SK-N-SH (cell line): ENCODE measurements at regions not wholly inside any gene's neighbourhood (a gene's known extent, or its start where the extent isn't known, plus 50 kb on each side); places are given as distances from the start of the nearest gene placed in this dataset.
"Not testable (repeated sequence)": the region's sequence is repeated elsewhere in the genome, so short reads cannot be mapped to it uniquely, and the experiment has no call there.

ENCODE experiments used
- CTCF ChIA-PET: fragments of 300-600, 350-600 bp; formaldehyde crosslinking; extraction: SDS; loops from one replicate; lab custom pipeline; 2021; lab: Yijun Ruan, JAX
- POLR2A ChIA-PET: fragments of 350-600 bp; sonication (Branson Sonifier 250); formaldehyde crosslinking; extraction: SDS; loops from one replicate; lab custom pipeline; 2020; ENCODE audit warnings: antibody characterized with exemption, inconsistent platforms; lab: Yijun Ruan, JAX
- DNase-seq: peaks from one replicate; pipeline ENCODE4 v3.0.0; 2012
- H2AFZ ChIP-seq: fragments of 200-600 bp; sonication (generic); 2 replicates; pipeline ENCODE4 v1.8.1; 2016; ENCODE audit warnings: antibody characterized with exemption, mild to moderate bottlenecking, low read depth
- H3F3A ChIP-seq: fragments of 200-600 bp; sonication (generic); replicated peaks from 2 replicates; pipeline ENCODE3; 2016; ENCODE audit warnings: antibody characterized with exemption, mild to moderate bottlenecking; ENCODE audit not compliant: insufficient read depth
- H3K27ac ChIP-seq, 2 experiments: fragments of 200-500 bp in 1 of 2; fragments of 200-600 bp in 1 of 2; sonication (Bioruptor generic) in 1 of 2; sonication (generic), shearing (Covaris generic) in 1 of 2; 2 replicates each; pipeline versions ENCODE4 v1.5.1 to v1.6.1; 2014 to 2016; ENCODE audit warnings: low read depth in 2 of 2, inconsistent platforms in 1 of 2, low read length in 1 of 2, mild to moderate bottlenecking in 1 of 2, mixed read lengths in 1 of 2
- H3K27me3 ChIP-seq: fragments of 200-600 bp; sonication (generic), shearing (Covaris generic); 2 replicates; pipeline ENCODE4 v1.6.1; 2016; ENCODE audit warnings: mixed run types; ENCODE audit not compliant: insufficient read depth
- H3K36me3 ChIP-seq, 2 experiments: fragments of 200-500 bp in 1 of 2; fragments of 200-600 bp in 1 of 2; sonication (Bioruptor generic) in 1 of 2; sonication (generic) in 1 of 2; replicated peaks in 1 of 2; 2 replicates each; pipeline versions ENCODE3 to v1.5.1; 2014 to 2016; ENCODE audit warnings: low read length in 1 of 2, mild to moderate bottlenecking in 1 of 2; ENCODE audit not compliant: insufficient read depth in 2 of 2, control insufficient read depth in 1 of 2
- H3K4me1 ChIP-seq, 2 experiments: fragments of 200-500 bp in 1 of 2; fragments of 200-600 bp in 1 of 2; sonication (Bioruptor generic) in 1 of 2; sonication (generic), shearing (Covaris generic) in 1 of 2; 2 replicates each; pipeline versions ENCODE4 v1.5.1 to v1.6.1; 2014 to 2016; ENCODE audit warnings: low read depth in 1 of 2, low read length in 1 of 2, mixed run types in 1 of 2; ENCODE audit not compliant: insufficient read depth in 2 of 2, control insufficient read depth in 1 of 2
- H3K4me2 ChIP-seq: fragments of 200-600 bp; sonication (generic), shearing (Covaris generic); 2 replicates; pipeline ENCODE4 v1.6.1; 2017; ENCODE audit warnings: mixed run types
- H3K4me3 ChIP-seq, 2 experiments: fragments of 200-500 bp in 1 of 2; fragments of 200-600 bp in 1 of 2; sonication (Bioruptor generic) in 1 of 2; sonication (generic), shearing (Covaris generic) in 1 of 2; 2 replicates each; pipeline versions ENCODE4 v1.5.1 to v1.8.1; 2014 to 2016; ENCODE audit warnings: low read depth in 2 of 2, inconsistent platforms in 1 of 2, low read length in 1 of 2, mild to moderate bottlenecking in 1 of 2, mixed read lengths in 1 of 2, moderate library complexity in 1 of 2
- H3K79me2 ChIP-seq: fragments of 200-600 bp; sonication (generic); 2 replicates; pipeline ENCODE4 v1.8.1; 2017; ENCODE audit warnings: mild to moderate bottlenecking; ENCODE audit not compliant: insufficient read depth
- H3K9ac ChIP-seq: fragments of 200-600 bp; sonication (generic); 2 replicates; pipeline ENCODE4 v1.6.1; 2017; ENCODE audit warnings: mixed run types
- H3K9me2 ChIP-seq: fragments of 200-600 bp; sonication (generic); 2 replicates; pipeline ENCODE4 v1.6.1; 2017; ENCODE audit warnings: mixed run types
- H3K9me3 ChIP-seq: fragments of 200-600 bp; sonication (generic); 2 replicates; pipeline ENCODE4 v1.6.1; 2017; ENCODE audit warnings: mixed run types, mild to moderate bottlenecking, moderate library complexity
- H4K20me1 ChIP-seq: fragments of 200-600 bp; sonication (generic); 2 replicates; pipeline ENCODE4 v1.6.1; 2017; ENCODE audit warnings: mild to moderate bottlenecking, mixed run types; ENCODE audit not compliant: insufficient read depth
- WGBS: methylation state at CpG from one replicate; pipeline ENCODE4 v1.1.6; 2017; ENCODE audit warnings: low lambda C conversion rate; 5-methylcytosine and 5-hydroxymethylcytosine counted together

DNA sequence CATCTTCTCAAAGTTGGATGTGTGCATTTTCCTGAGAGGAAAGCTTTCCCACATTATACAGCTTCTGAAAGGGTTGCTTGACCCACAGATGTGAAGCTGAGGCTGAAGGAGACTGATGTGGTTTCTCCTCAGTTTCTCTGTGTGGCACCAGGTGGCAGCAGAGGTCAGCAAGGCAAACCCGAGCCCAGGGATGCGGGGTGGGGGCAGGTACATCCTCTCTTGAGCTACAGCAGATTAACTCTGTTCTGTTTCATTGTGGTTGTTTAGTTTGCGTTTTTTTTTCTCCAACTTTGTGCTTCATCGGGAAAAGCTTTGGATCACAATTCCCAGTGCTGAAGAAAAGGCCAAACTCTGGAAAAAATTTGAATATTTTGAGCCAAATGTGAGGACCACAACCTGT is 360.2 kb downstream of the OR4F29 start:
- H3K27me3 ChIP-seq, H4K20me1 ChIP-seq, H3F3A ChIP-seq, H3K36me3 ChIP-seq, CTCF ChIA-PET, H3K4me2 ChIP-seq, H2AFZ ChIP-seq, DNase-seq, H3K9me3 ChIP-seq, H3K9me2 ChIP-seq, H3K4me1 ChIP-seq, H3K27ac ChIP-seq, H3K9ac ChIP-seq, POLR2A ChIA-PET, H3K4me3 ChIP-seq, H3K79me2 ChIP-seq: not testable (repeated sequence)
- no CpG with 5 or more reads among the region's 4 CpGs for WGBS

DNA sequence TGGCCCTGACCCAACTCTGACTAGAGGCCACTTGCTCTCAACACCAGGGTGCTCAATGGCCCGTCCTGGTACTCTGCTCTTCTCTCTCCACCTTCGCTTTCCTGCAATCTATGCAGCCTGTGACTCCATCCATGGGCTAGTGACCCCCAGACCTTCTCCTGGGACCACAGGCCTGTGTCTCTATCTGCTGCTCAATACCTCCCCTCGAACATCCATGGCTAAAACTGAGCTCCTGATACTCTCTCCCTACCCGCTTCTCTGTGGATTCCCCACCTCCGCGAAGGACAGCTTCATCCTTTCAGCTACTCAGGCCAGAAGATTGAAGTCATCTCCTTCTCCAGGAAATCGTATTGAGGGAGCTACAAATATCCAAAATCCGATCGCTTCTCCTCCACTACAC is 363.4 kb downstream of the OR4F29 start:
- H3K9me3 ChIP-seq, H3K79me2 ChIP-seq, CTCF ChIA-PET, H4K20me1 ChIP-seq, H3K9ac ChIP-seq, H3K9me2 ChIP-seq, H3F3A ChIP-seq, H3K4me1 ChIP-seq, H3K36me3 ChIP-seq, H3K27me3 ChIP-seq, H3K4me3 ChIP-seq, H2AFZ ChIP-seq, H3K4me2 ChIP-seq, H3K27ac ChIP-seq, POLR2A ChIA-PET, DNase-seq: not testable (repeated sequence)
- 49% methylated on average over 6 of the region's 9 CpGs for WGBS

DNA sequence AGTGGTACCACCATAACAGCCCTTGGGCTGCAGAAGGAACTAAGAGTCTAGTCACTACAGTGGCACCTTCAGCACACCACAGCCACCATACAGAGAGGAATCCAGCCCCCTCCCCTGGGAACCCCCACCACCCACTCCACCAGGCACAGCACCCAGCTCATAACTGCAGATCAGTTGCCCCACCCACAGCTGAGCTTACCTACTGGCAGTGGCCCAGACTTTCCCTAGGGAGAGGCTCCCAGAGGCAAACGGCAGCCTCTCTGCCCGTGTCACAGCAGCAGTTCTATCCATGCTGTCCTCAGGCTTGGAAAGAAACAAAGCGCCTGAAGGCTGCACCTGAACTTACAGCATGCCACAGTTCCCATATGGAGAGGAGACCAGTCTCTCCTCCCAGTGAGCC is 372.3 kb downstream of the OR4F29 start:
- not testable (repeated sequence) for H3K79me2 ChIP-seq

DNA sequence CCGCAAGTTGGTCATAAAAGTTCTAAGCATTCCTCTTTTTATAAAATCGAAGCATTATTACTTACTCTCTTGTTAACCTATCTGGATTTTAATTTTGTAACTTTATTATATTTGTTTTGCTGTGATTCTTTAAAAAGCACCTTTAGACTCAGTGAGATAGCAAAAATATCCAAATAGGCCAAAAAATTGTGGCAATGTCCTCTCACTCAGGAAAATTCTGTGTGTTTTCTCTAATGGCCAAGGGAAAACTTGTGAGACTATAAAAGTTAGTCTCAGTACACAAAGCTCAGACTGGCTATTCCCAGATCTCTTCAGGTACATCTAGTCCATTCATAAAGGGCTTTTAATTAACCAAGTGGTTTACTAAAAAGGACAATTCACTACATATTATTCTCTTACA is 386.4 kb downstream of the OR4F29 start, which contains the start of gene OR4F5:
Gene OR4F5 (plus strand): TSS at position 301 of the 400 bp plus-strand sequence.
- H2AFZ ChIP-seq, POLR2A ChIA-PET, H3K9me2 ChIP-seq, H3F3A ChIP-seq, H3K9me3 ChIP-seq, H3K9ac ChIP-seq, H4K20me1 ChIP-seq, H3K4me2 ChIP-seq, H3K36me3 ChIP-seq, H3K4me3 ChIP-seq, DNase-seq, H3K27me3 ChIP-seq, CTCF ChIA-PET, H3K27ac ChIP-seq, H3K4me1 ChIP-seq, H3K79me2 ChIP-seq: not testable (repeated sequence)
- no CpG with 5 or more reads among the region's 2 CpGs for WGBS

More for the DNA sequence above, 372.3 kb downstream of the OR4F29 start:
- H3F3A ChIP-seq, H2AFZ ChIP-seq, CTCF ChIA-PET, H3K9ac ChIP-seq, H3K4me3 ChIP-seq, DNase-seq, H3K4me2 ChIP-seq, H3K36me3 ChIP-seq, H3K4me1 ChIP-seq, POLR2A ChIA-PET, H3K27me3 ChIP-seq, H4K20me1 ChIP-seq, H3K9me2 ChIP-seq, H3K9me3 ChIP-seq, H3K27ac ChIP-seq: not testable (repeated sequence)
- 10% methylated on average over 2 of the region's 3 CpGs for WGBS

DNA sequence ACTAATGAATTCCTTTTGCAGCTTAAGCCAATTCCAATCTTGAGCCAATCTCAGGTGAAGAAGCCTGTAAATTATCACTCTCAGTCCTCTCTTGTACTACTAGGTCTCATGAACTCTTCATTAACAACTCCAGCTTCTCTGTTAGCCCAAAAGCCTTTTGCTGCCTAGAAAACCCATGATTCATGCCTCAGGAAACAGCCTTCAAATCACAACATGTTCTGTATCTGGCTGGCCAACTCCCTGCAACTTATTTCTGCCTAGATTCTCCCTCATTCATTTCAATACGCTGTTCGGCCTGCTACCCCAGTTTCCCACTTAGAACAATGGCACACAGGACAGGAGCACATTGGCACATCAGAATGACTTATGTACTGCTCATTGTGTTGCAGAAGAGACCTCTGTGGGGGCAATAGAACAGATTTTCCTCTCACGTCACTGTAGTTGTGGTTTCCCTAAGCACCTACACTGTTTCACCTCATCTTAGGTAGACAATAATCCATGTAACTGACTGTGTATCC is 395.4 kb downstream of the OR4F29 start:
- DNase-seq, CTCF ChIA-PET, H3K9me2 ChIP-seq, H2AFZ ChIP-seq, H3K27me3 ChIP-seq, H3K4me3 ChIP-seq, H3F3A ChIP-seq, H3K27ac ChIP-seq, H3K4me2 ChIP-seq, H3K9me3 ChIP-seq, H3K79me2 ChIP-seq, H3K4me1 ChIP-seq, H3K9ac ChIP-seq, H4K20me1 ChIP-seq, POLR2A ChIA-PET, H3K36me3 ChIP-seq: not testable (repeated sequence)
- 49% methylated on average over 3 of the region's 3 CpGs for WGBS

DNA sequence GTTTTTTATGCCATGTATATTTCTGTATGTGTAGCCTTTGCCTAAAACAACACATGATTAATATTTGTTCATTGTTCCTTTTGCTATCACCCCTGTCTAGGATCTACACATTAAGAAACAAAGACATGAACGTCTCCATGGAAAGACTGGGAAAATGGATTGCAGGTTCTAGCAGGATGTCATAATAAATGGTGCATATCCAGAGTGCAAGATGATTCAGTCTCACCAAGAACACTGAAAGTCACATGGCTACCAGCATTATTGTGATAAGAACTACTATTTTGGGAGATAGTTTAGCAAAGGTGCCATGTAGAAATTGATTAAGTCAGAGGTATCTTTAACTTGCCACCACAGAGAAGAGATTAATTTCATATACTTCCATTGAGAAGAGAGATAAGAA is 398.3 kb downstream of the OR4F29 start:
- H2AFZ ChIP-seq, H3K36me3 ChIP-seq, H3K27me3 ChIP-seq, H3K9me2 ChIP-seq, H3K4me2 ChIP-seq, H3K4me3 ChIP-seq, POLR2A ChIA-PET, DNase-seq, H4K20me1 ChIP-seq, H3K9me3 ChIP-seq, H3K27ac ChIP-seq, H3F3A ChIP-seq, CTCF ChIA-PET, H3K79me2 ChIP-seq, H3K9ac ChIP-seq, H3K4me1 ChIP-seq: not testable (repeated sequence)
- 0% methylated on average over 1 of the region's 1 CpG for WGBS
